ENCODE measurements at regions not wholly inside any gene's neighbourhood (a gene's known extent, or its start where the extent isn't known, plus 50 kb on each side); places are given as distances from the start of the nearest gene placed in this dataset.
A peak's percentile ranks its signal among the peaks of the same experiment; 100 is the strongest.

- no peak for FAIRE-seq
Measured at GRCh38 chr13:26456650-26457049, 100.8 kb upstream of the WASF3 start.

- no peak for FAIRE-seq
Measured at GRCh38 chr13:26457212-26457611, 100.3 kb upstream of the WASF3 start.

GRCh38 chr13:26458196-26458749 is 99.2 kb upstream of the WASF3 start:
- no peak for FAIRE-seq

- FAIRE-seq: no peak
Measured at GRCh38 chr13:26459276-26460131, 98.0 kb upstream of the WASF3 start.

GRCh38 chr13:26460648-26461047 is 96.8 kb upstream of the WASF3 start:
- FAIRE-seq: no peak

- FAIRE-seq: no peak
Measured at GRCh38 chr13:26463296-26463695, 94.2 kb upstream of the WASF3 start.

DNA sequence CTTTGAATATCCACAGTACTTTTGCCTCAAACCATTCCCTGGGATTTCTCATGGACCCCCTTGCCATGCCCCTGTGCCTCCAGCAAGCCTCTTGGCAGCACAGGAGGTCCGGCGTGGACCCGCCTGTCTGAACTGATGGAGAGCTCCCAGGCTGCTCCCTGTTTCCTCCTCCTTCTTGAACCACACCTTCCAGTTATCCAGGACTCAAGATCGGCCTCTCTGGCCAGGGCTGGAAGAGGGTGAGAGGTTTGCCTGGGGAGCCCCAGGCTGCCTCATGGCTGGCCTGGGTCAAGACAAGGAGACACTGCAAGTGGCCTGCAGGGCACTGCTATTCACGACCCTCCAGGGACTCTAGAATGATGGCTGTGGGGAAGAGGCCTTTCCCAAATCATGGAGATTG is 93.6 kb upstream of the WASF3 start:
- no peak for FAIRE-seq

- FAIRE-seq: no peak
Measured at GRCh38 chr13:26465514-26465913, 92.0 kb upstream of the WASF3 start.

GRCh38 chr13:26465954-26466353 is 91.5 kb upstream of the WASF3 start:
- no peak for FAIRE-seq

DNA sequence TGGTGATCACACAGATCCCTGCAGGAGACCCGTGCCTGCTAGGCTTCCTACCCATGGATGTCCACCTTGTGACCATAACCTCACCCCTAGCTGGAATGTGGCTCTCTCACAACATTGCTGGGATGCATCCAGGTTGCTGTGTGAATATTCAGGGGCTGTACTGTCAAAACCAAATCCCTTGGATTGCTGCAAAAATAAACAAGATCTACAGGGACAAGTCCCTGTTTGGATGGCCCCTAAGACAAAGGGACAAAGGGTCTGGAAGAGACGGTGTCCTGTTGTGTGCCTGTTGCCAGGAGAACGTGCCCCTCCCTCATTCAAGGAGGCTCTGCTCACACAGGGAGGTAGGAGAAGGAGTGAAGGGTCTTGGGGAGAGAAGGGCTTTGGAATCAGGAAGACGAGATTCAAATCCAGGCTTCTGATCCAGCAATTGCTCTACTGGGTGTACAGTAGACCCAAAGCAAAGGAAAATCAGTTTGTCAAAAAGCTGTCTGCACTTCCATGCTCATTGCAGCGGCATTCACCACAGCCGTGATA is 89.2 kb upstream of the WASF3 start:
- FAIRE-seq: no peak

GRCh38 chr13:26469602-26470001 is 87.9 kb upstream of the WASF3 start:
- FAIRE-seq: no peak

GRCh38 chr13:26471807-26472206 is 85.7 kb upstream of the WASF3 start:
- FAIRE-seq: no peak

DNA sequence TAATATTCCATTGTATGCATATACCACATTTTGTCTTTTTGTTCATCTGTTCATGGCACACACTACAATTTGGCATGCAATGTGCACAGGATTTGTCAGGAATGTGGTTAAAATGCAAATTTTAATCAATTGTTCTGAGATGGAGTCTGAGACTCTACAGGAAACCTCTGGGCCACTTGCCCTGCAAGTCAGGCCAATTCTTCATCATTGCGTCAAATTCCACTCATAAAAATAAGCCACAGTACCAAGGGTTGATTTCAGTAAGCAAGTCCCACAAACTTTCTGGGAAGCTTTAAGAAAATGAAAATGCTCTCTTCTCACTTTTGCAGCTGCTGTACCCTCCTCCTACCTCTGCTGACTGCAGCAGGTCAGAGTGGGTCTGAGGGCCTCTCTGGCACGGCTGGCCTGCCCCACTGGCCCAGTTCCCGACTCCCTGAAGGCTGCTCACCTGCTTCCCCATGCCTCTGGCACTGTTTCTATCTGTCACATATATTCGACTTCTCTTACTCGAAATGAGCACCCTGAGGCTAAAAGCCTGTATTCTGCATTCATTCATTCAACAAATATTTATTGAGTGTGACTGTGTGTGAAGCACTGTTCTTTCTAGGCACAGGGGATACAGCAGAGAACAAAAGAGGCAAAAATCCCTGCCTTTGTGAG is 83.8 kb upstream of the WASF3 start:
- no peak for FAIRE-seq

DNA sequence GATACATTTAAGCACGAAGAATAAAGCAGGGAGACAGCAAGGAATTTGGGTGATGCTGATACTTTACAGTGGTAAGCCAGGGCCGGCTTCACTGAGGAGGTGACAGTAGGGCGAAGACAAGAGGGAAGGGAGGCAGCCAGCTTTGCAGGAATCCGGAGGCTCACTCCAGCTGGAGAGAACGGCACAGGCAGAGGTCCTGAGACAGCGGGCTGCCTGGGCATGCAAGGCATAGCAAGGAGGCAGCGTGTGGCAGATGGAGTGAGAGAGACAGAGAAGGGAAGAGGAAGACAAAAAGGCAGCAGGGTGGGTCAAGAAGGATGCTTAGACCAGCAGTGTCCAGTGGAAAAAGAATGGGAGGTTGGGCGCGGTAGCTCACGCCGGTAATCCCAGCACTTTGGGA is 83.2 kb upstream of the WASF3 start:
- no peak for FAIRE-seq

DNA sequence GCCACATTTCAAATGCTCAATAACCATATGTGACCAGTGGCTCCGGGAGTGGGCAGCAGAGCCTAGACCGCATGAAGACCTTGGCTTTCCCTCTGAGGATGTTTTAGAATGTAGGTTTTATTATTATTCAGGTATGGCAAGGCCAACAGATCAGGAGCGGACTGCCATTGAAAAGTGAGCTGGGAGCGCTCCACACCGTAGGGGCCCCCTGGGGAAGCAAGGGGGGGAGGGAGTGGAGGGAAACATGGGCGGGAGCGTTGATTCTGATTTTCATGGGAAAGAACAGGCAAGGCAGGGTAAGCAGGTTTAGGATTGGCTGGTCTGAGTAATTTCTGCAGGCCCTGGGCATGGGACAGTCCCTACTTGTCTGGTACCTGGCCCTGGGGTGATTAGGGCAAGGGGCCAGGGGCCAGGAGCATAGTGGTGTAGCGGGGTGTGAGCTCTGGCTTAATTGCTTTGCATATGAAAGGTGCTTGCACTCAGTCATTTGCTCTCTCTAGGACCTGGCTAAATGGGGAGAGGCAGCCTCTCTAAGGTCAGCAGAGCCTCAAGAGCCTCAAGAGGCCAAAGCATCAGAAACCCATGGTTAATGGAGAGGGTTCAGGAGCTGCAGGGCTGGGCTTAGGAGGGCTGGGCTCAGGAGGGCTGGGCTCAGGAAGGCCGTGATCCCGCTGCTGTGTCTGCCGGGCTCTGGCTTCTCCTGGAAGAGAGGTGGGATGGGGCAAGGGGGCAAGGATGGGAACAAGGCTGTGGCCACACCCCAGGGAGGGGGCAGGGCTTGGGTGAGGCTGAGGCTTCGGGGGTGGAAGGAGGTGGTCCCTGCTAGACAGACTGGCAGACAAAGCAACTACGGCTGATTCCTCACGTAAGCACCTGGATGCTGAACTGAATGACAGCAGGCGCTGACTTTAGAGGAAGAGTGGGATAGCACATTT is 82.0 kb upstream of the WASF3 start:
- no peak for FAIRE-seq

- no peak for FAIRE-seq
Measured at GRCh38 chr13:26476111-26476781, 81.2 kb upstream of the WASF3 start.

GRCh38 chr13:26476782-26477142 is 80.7 kb upstream of the WASF3 start:
- no peak for FAIRE-seq

DNA sequence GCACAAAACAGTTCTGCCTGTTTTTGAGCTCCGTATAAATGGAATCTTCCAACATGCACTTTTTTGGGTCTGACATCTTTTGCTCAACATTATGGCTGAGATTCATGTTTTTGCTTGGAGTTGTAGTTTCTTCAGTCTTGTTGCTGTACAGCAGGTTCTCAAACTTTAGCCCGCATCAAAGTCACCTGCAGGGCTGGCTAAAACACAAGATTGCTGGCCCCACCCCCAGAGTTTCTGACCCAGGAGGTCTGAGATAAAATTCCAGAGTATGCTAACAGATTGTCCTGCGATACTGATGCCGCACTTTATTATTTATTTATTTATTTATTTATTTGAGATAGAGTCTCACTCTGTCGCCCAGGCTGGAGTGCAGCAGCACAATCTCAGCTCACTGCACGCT is 79.8 kb upstream of the WASF3 start:
- no peak for FAIRE-seq

DNA sequence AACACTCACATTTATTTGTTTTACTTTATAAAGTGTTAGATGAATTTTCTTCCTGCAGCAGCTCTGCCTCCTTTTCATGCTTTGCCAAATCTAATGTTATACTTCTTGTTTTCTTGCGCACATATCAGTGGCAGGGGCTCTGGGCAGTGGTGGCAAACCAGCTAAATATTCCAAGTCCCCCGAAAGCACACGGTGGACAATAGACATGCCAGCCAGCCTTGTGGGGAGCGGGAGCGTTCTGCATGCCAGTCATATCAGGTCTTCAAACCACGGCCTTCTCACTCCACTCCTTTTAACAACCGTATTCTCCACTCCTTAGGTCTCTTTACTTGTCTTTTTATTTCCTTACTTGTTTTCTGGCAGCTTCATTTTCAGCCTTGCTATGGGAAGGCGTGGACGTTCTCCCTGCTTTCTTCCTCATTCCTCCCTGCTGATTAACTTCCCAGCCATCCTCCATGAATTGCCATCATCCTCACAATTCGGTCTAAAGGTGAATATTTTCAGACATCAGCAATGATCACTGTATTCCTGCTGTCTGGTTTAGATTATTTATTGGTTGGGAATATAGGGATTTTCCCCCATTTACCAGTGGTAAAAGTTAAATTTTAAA is 77.1 kb upstream of the WASF3 start:
- no peak for FAIRE-seq

DNA sequence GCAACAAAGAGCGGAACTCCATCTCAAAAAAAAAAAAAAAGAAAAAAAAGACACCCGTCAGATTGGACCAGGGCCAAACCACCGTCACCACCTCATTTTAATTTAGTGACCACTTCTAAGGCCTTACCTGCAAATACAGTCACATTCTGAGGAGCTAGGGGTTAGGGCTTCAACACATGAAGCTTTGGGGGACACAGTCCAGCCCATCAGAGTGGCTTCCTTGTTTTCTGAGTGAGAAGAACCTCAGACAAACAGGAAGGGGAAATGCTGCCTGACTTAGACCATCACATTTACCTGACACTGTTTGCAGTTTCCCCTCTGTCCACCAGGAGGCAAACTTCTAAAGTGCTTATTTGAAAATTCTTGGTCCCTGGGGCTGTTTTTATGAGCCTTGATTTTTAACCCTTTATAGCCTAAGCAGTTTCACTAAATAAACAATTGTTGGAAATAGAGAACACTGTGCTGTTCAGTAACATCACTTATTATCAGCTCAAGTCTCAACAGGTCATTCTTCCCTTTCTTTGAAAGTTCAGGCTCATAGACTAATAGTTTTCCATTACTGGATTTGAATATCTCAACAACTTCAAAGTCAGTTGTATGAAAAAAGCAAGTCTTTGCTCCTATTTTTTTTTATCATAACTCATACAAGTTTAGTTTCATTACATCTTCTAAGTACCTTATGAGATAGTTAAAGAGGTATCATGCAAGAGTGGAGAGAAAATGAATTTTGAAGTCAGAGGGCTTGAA is 74.9 kb upstream of the WASF3 start:
- peak; percentile 81 for FAIRE-seq

DNA sequence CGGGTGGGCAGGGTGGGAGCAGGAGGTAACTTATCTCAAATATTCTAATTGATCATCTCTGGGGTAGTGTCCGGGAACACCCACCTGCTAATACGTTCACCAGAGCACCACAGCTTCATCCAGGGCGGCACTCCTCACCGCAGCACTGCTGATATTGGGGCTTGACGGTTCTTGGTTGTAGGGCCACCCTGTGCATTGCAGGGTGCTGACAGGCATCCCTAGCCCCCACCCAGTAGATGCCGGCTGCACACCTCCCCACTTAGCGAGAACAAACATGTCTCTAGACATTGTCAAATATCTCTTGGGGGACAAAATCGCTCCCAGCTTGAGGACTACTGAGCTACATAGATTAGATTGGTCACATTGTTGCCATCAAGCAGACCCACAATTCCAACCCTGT is 73.9 kb upstream of the WASF3 start:
- no peak for FAIRE-seq

Data from G401.6 (cell line).